C4-2B (cell line): ENCODE measurements at regions not wholly inside any gene's neighbourhood (a gene's known extent, or its start where the extent isn't known, plus 50 kb on each side); places are given as distances from the start of the nearest gene placed in this dataset.

Source experiments
- ZFX ChIP-seq: fragments of 450-650 bp; IDR thresholded peaks from 2 replicates; pipeline ENCODE4 v1.6.1; 2017
- TF ChIP-seq, protein P1 (sequence below): fragments of 450-650 bp; conservative IDR thresholded peaks from 2 replicates; pipeline ENCODE4 v1.5.1; 2017; ENCODE audit warnings: mild to moderate bottlenecking

DNA sequence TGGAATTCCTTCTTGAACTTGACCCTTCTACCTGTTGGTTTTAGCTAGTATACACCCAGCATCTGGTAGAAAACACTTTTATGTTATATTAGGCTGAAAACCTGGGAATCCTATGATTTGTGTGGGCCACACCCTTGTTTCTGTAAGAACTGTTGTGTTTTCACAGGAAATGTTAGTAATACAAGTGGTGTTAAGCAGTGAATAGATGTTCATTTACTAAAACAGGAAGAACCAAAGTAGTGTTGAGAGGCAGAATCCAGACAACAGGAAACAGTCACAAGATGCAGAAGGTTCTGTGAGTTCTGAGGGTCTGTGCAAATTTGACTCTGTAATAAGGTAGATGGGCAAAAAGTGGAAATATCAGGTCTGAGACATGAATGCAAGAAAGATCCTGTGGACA is 73.0 kb upstream of the RAI14 start:
- TF ChIP-seq, protein P1, sequence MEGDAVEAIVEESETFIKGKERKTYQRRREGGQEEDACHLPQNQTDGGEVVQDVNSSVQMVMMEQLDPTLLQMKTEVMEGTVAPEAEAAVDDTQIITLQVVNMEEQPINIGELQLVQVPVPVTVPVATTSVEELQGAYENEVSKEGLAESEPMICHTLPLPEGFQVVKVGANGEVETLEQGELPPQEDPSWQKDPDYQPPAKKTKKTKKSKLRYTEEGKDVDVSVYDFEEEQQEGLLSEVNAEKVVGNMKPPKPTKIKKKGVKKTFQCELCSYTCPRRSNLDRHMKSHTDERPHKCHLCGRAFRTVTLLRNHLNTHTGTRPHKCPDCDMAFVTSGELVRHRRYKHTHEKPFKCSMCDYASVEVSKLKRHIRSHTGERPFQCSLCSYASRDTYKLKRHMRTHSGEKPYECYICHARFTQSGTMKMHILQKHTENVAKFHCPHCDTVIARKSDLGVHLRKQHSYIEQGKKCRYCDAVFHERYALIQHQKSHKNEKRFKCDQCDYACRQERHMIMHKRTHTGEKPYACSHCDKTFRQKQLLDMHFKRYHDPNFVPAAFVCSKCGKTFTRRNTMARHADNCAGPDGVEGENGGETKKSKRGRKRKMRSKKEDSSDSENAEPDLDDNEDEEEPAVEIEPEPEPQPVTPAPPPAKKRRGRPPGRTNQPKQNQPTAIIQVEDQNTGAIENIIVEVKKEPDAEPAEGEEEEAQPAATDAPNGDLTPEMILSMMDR: no peak
- no peak for TF ChIP-seq ZFX
